Epithelial cell of proximal tubule (primary cell): ENCODE measurements at regions not wholly inside any gene's neighbourhood (a gene's known extent, or its start where the extent isn't known, plus 50 kb on each side); places are given as distances from the start of the nearest gene placed in this dataset.

Experiments used
- DNase-seq: peaks from one replicate; pipeline ENCODE4 v3.0.0-alpha.2; 2011; ENCODE audit warnings: low read depth
- H3K4me3 ChIP-seq: 2 replicates; pipeline ENCODE4 v1.5.1; 2011; ENCODE audit warnings: low read depth, mild to moderate bottlenecking, low read length
- TF ChIP-seq, protein P1 (sequence below): conservative IDR thresholded peaks from 2 replicates; pipeline ENCODE4 v1.5.1; 2012; ENCODE audit warnings: low read depth, mild to moderate bottlenecking, low read length

DNA sequence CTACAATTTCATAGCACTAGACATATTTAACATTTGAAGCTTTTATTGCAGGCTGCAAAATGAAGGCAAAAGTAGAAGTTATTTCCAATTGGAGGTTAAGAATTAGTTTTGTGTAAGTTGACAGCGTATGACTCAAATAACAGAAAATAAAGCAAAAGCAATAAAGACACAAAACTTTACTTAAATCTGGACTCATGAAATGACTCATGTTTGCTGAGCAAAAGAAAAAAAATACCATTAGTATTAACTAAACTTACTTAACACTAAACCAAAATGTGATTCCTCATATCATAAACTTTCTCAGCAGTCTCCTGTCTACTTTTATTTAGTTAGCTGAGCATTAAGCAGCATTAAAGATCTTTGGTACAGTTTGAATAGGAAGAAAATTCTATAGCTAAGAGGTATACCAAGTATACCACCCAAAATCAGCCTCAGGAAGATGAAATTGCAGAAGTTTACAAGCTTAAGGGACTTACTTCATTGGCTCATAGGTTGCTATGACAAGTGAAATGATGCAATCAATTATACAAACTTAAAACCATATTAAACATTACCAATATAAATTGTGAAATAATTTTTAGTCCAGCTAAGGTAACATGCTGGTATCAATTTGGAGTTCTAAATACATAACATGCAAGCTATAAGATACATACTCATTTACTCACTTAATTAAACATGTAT, 1131.4 kb downstream of the XPNPEP1 start:
- no peak overlapping the region for H3K4me3 ChIP-seq
- TF ChIP-seq, protein P1, sequence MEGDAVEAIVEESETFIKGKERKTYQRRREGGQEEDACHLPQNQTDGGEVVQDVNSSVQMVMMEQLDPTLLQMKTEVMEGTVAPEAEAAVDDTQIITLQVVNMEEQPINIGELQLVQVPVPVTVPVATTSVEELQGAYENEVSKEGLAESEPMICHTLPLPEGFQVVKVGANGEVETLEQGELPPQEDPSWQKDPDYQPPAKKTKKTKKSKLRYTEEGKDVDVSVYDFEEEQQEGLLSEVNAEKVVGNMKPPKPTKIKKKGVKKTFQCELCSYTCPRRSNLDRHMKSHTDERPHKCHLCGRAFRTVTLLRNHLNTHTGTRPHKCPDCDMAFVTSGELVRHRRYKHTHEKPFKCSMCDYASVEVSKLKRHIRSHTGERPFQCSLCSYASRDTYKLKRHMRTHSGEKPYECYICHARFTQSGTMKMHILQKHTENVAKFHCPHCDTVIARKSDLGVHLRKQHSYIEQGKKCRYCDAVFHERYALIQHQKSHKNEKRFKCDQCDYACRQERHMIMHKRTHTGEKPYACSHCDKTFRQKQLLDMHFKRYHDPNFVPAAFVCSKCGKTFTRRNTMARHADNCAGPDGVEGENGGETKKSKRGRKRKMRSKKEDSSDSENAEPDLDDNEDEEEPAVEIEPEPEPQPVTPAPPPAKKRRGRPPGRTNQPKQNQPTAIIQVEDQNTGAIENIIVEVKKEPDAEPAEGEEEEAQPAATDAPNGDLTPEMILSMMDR, result no peak
- no peak for DNase-seq

DNA sequence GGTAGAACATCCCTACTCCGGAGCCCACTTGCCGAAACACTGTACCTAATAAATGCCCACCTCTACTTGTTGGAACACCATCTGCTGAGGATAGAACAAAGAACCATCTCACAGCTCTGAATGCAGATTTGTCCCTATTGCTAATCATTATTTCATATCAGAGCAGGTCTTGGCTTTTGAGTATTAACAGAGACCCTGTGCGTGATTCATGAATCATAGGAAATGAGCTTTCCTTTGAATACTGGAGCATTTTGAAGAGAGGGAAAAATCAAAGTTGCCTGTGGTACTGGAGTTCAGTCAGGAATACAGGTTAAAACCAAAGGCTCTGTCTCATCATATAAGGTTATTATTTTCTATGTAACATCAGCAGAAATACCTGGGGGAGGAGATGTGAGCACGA, 1132.3 kb downstream of the XPNPEP1 start:
- no peak overlapping the region for H3K4me3 ChIP-seq
- no peak for DNase-seq
- TF ChIP-seq, protein P1, result no peak

DNA sequence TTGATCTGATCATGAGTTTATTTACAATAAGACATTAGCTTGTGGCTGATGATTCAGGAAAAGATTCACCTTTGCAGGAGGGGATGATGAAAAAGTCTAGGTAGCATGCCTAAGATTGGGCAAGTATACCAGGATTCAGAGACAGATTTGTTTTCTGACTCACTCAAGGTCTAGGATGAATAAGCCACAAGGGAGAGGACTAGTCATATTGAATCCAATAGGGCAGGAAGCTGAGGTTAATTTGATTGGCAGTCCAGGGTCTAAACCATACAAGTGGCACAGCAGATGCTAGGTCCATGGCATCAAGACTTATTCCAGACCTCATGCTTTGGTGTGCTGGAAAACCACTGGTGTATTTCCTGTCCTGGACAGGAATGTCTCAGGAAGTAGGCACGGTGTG, 1133.4 kb downstream of the XPNPEP1 start:
- peak; percentile 40 for DNase-seq
- TF ChIP-seq, protein P1, result no peak
- H3K4me3 ChIP-seq, result no peak overlapping the region

DNA sequence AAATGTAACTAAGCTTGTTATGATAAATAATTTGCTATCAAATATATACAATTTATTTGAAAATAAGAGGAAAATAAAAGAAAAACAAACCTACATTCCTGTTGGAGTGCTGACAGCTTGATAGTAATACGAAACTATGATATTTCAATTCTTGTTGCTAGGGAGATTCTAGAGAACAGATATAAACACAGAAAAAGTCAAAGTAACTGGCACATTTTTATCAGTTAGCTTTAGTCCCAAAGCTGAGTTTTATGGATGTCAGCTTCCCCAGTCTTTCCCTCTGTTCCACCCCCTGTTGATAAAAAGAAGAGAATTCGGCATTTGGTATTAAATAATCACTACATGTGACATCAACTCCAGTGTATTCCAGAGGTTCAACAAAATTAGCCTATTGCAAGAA, 1134.0 kb downstream of the XPNPEP1 start:
- DNase-seq, result no peak
- TF ChIP-seq, protein P1, result no peak
- no peak overlapping the region for H3K4me3 ChIP-seq

DNA sequence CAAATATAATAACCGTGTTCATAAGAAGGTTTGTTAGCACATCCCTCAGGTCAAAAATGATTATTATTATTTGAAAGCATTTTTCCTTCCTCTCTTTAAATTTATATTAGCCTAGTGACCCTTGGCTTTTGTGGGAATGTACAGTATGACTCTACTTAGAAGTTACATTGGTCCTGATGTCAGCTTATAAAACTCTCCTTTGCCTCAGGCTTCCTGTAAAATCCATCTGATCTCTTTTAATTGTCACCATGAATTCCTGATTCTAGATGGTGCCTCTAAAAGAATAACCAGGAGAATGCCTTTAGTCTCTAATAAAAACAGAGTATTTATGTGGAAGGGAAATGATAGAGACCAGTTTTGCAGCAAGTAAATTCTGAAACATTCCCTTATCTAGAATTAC, 1134.4 kb downstream of the XPNPEP1 start:
- TF ChIP-seq, protein P1, result no peak
- H3K4me3 ChIP-seq, result no peak overlapping the region
- no peak for DNase-seq

DNA sequence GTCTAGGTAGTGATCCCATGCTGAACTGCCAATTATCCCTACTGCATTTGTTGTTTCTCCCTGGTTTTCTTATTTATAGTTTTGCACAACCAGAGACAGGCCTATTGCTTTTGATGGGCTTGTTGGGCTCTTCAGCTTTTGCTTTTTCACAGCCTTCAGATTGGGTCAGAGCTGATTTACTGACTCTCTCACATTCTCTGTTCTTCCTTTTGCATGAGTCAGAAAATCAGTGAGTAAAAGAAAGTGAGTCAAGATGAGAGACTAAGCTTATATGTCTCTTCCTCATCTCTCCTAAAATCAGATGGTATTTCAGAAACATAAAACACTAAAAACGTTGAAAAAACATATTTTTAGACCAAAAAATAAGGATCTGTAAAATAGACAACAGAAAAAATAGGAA, 1135.4 kb downstream of the XPNPEP1 start:
- TF ChIP-seq, protein P1, result no peak
- H3K4me3 ChIP-seq, result no peak overlapping the region
- DNase-seq, result no peak

DNA sequence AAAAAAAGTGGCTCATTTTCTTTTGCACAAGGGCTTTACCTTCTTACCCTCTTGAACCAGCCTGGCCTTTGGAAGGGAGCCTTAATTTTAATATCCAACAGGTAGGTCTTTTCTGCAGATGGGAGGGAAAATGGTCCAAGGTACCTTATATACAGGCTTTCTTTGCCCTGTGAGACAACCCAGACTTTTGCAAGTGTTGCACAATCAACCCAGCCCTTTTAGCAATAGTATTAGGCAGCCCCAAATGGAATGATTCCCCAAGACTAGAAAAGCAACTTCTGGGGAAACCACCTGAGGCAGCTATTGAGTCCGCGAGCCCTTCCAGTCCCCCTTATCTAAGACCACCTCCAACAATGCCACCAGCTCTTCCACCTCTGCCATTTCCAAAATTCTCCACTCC, 1138.3 kb downstream of the XPNPEP1 start:
- TF ChIP-seq, protein P1, result no peak
- H3K4me3 ChIP-seq, result no peak overlapping the region
- DNase-seq, result no peak
